22Rv1 (cell line): ENCODE measurements at regions not wholly inside any gene's neighbourhood (a gene's known extent, or its start where the extent isn't known, plus 50 kb on each side); places are given as distances from the start of the nearest gene placed in this dataset.
A peak's percentile ranks its signal among the peaks of the same experiment; 100 is the strongest.

Source experiments
- CTCF ChIP-seq: fragments of 450-650 bp; IDR thresholded peaks from 2 replicates; pipeline ENCODE4 v1.5.1; 2017; ENCODE audit warnings: mild to moderate bottlenecking
- ZFX ChIP-seq: fragments of 450-650 bp; IDR thresholded peaks from 2 replicates; pipeline ENCODE4 v1.6.1; 2017; ENCODE audit warnings: antibody characterized with exemption, borderline replicate concordance

DNA sequence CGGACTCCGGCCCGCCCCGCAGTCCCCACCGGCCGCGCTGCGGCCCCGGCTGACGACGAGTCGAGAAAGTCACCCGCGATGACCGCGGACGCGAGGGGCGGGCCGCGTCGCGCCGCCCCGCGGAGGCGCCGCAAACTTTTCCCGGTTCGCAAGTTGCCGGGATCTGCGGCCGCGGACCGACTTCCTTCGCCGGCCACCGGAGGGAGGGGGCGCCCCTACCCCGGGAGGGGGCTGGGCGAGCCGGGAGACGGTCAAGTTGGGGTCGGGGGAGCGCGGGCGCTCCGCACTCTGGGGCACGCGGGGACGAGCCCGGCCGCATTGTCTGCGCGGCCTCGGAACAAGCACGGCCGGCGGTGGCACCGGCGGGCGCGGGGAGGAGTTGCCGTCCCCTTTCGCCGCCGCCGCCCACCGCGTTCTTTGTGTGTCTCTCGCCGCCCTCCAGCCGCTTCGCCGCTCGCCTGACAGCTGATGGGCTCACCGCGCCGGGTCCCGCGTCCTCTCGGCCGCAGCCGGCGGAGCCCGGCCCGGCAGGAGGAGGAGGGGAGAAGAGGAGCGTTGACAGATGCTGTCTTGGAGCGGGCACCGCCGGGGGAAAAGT is 131.6 kb downstream of the OGFRL1 start:
- TF ChIP-seq CTCF, result peak; percentile 50
- no peak for TF ChIP-seq ZFX
